GM20000 (cell line): ENCODE measurements at regions not wholly inside any gene's neighbourhood (a gene's known extent, or its start where the extent isn't known, plus 50 kb on each side); places are given as distances from the start of the nearest gene placed in this dataset.

Experiments used
- DNase-seq: peaks from one replicate; pipeline ENCODE4 v3.0.0; 2012; ENCODE audit warnings: low spot score
- CTCF ChIP-seq: IDR thresholded peaks from 2 replicates; pipeline ENCODE4 v1.5.1; 2012; ENCODE audit warnings: mild to moderate bottlenecking, control low read depth; ENCODE audit errors: extremely low read depth, missing control alignments

GRCh38 chr3:5278666-5279065 is 91.2 kb downstream of the EDEM1 start:
- no peak for DNase-seq
- TF ChIP-seq CTCF: no peak

GRCh38 chr3:5282703-5283102 is 95.2 kb downstream of the EDEM1 start:
- TF ChIP-seq CTCF: no peak
- DNase-seq: no peak

GRCh38 chr3:5285439-5285838 is 97.9 kb downstream of the EDEM1 start:
- no peak for TF ChIP-seq CTCF
- no peak for DNase-seq

GRCh38 chr3:5290915-5291314 is 103.4 kb downstream of the EDEM1 start:
- no peak for DNase-seq
- no peak for TF ChIP-seq CTCF

GRCh38 chr3:5292512-5292911 is 105.0 kb downstream of the EDEM1 start:
- TF ChIP-seq CTCF: no peak
- DNase-seq: no peak

GRCh38 chr3:5293207-5293606 is 105.7 kb downstream of the EDEM1 start:
- no peak for DNase-seq
- no peak for TF ChIP-seq CTCF

- DNase-seq: no peak
- TF ChIP-seq CTCF: no peak
Measured at GRCh38 chr3:5294356-5294755, 106.8 kb downstream of the EDEM1 start.
